Esophagus squamous epithelium (tissue), 4 donors: ENCODE measurements at regions not wholly inside any gene's neighbourhood (a gene's known extent, or its start where the extent isn't known, plus 50 kb on each side); places are given as distances from the start of the nearest gene placed in this dataset.

Experiments used
- POLR2A ChIP-seq, 4 donors: fragments of 450-650 bp; IDR thresholded peaks; one replicate each; pipeline ENCODE4 v1.6.1; 2017; ENCODE audit warnings: antibody characterized with exemption in 4 of 4, mild to moderate bottlenecking in 4 of 4, moderate library complexity in 3 of 4
- TF ChIP-seq, protein P1 (sequence below), 6 experiments: fragments of 450-650 bp in 4 of 6; fragments of 200-600 bp in 2 of 6; sonication (generic) in 2 of 6; IDR thresholded peaks; one replicate each; pipeline ENCODE4 v1.5.1; 2016 to 2019; ENCODE audit warnings: antibody characterized with exemption in 6 of 6, mild to moderate bottlenecking in 4 of 6, moderate library complexity in 4 of 6

DNA sequence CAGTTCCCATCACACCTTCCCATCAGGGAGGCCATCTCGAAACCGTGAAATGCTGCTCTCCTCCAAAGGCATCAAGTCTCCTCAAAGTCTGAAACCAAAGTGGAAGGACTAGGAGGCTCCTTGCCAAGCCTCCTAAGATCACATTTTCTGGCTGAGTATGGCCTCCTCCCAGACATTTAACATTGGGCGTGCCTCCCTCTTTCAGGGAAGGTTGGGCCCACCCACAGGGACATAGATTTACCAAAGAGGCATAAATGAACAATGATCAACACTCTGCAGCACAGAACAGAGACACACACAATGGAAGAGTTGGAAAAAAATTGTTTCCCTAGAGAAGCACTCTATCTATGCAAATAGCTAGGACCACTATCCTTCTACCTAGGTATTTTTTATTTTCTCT lies 381.8 kb downstream of the MAFB start:
- TF ChIP-seq, protein P1, sequence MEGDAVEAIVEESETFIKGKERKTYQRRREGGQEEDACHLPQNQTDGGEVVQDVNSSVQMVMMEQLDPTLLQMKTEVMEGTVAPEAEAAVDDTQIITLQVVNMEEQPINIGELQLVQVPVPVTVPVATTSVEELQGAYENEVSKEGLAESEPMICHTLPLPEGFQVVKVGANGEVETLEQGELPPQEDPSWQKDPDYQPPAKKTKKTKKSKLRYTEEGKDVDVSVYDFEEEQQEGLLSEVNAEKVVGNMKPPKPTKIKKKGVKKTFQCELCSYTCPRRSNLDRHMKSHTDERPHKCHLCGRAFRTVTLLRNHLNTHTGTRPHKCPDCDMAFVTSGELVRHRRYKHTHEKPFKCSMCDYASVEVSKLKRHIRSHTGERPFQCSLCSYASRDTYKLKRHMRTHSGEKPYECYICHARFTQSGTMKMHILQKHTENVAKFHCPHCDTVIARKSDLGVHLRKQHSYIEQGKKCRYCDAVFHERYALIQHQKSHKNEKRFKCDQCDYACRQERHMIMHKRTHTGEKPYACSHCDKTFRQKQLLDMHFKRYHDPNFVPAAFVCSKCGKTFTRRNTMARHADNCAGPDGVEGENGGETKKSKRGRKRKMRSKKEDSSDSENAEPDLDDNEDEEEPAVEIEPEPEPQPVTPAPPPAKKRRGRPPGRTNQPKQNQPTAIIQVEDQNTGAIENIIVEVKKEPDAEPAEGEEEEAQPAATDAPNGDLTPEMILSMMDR (IDR thresholded peaks at IDR 0.05), result no peak
- no peak for TF ChIP-seq POLR2A (IDR thresholded peaks at IDR 0.05)
